ENCODE measurements at regions not wholly inside any gene's neighbourhood (a gene's known extent, or its start where the extent isn't known, plus 50 kb on each side); places are given as distances from the start of the nearest gene placed in this dataset.
"Not testable (repeated sequence)": the region's sequence is repeated elsewhere in the genome, so short reads cannot be mapped to it uniquely, and the experiment has no call there.

GRCh38 chrX:43238461-43238945, 417.6 kb upstream of the MAOA start:
- DNase-seq, result no peak

GRCh38 chrX:43239356-43239755, 416.7 kb upstream of the MAOA start:
- no peak for DNase-seq

GRCh38 chrX:43255596-43255995, 400.5 kb upstream of the MAOA start:
- DNase-seq, result no peak

GRCh38 chrX:43266487-43266886, 389.6 kb upstream of the MAOA start:
- no peak for DNase-seq

GRCh38 chrX:43267652-43268051, 388.4 kb upstream of the MAOA start:
- no peak for DNase-seq

GRCh38 chrX:43269201-43269600, 386.9 kb upstream of the MAOA start:
- no peak for DNase-seq

- no peak for DNase-seq
Measured at GRCh38 chrX:43277879-43278278, 378.2 kb upstream of the MAOA start.

- no peak for DNase-seq
Measured at GRCh38 chrX:43278440-43278839, 377.7 kb upstream of the MAOA start.

GRCh38 chrX:43279341-43279808, 376.7 kb upstream of the MAOA start:
- no peak for DNase-seq

- DNase-seq, result no peak
Measured at GRCh38 chrX:43283187-43283586, 372.9 kb upstream of the MAOA start.

- DNase-seq, result not testable (repeated sequence)
Measured at GRCh38 chrX:43311625-43312024, 344.5 kb upstream of the MAOA start.

- no peak for DNase-seq
Measured at GRCh38 chrX:43313035-43313434, 343.1 kb upstream of the MAOA start.

- DNase-seq, result no peak
Measured at GRCh38 chrX:43314525-43314924, 341.6 kb upstream of the MAOA start.

GRCh38 chrX:43315622-43316021, 340.5 kb upstream of the MAOA start:
- no peak for DNase-seq

GRCh38 chrX:43316146-43316545, 340.0 kb upstream of the MAOA start:
- no peak for DNase-seq

GRCh38 chrX:43317378-43317777, 338.7 kb upstream of the MAOA start:
- DNase-seq, result no peak

GRCh38 chrX:43328358-43328946, 327.6 kb upstream of the MAOA start:
- no peak for DNase-seq

- no peak for DNase-seq
Measured at GRCh38 chrX:43333543-43333942, 322.6 kb upstream of the MAOA start.

- DNase-seq, result no peak
Measured at GRCh38 chrX:43345166-43345565, 310.9 kb upstream of the MAOA start.

GRCh38 chrX:43349363-43349762, 306.7 kb upstream of the MAOA start:
- DNase-seq, result no peak

- no peak for DNase-seq
Measured at GRCh38 chrX:43350935-43351334, 305.2 kb upstream of the MAOA start.

- DNase-seq, result no peak
Measured at GRCh38 chrX:43357741-43358140, 298.4 kb upstream of the MAOA start.

GRCh38 chrX:43373032-43373431, 283.1 kb upstream of the MAOA start:
- no peak for DNase-seq

GRCh38 chrX:43375136-43375535, 281.0 kb upstream of the MAOA start:
- no peak for DNase-seq

GRCh38 chrX:43380704-43381103, 275.4 kb upstream of the MAOA start:
- no peak for DNase-seq
